ENCODE measurements at regions not wholly inside any gene's neighbourhood (a gene's known extent, or its start where the extent isn't known, plus 50 kb on each side); places are given as distances from the start of the nearest gene placed in this dataset.

GRCh38 chr1:29973406-29973805 is 737.1 kb downstream of the PTPRU start:
- TF ChIP-seq CTCF (IDR thresholded peaks at IDR 0.05 in 8 of 11, conservative IDR thresholded peaks at IDR 0.05 in 3 of 11) (no peak), POLR2A (IDR thresholded peaks at IDR 0.05) (no peak)

Measured in spleen (tissue), 7 donors.